Dendritic cell treated with granulocyte-macrophage colony-stimulating factor and Interleukin-4, amounts not matched to agents 40 ng/mL and 50 ng/mL, for 4 days (primary cell): ENCODE measurements at regions not wholly inside any gene's neighbourhood (a gene's known extent, or its start where the extent isn't known, plus 50 kb on each side); places are given as distances from the start of the nearest gene placed in this dataset.

ENCODE experiments used
- H3K27ac Mint-ChIP-seq: one replicate; pipeline ENCODE4 v1.8.0; 2022; ENCODE audit warnings: mild to moderate bottlenecking, mixed read lengths
- H3K27me3 Mint-ChIP-seq: one replicate; pipeline ENCODE4 v1.8.0; 2022; ENCODE audit warnings: mild to moderate bottlenecking, mixed read lengths
- H3K36me3 Mint-ChIP-seq: one replicate; pipeline ENCODE4 v1.8.0; 2022; ENCODE audit warnings: low read depth, mixed read lengths
- H3K4me1 Mint-ChIP-seq: one replicate; pipeline ENCODE4 v1.8.0; 2022; ENCODE audit warnings: low read depth, mixed read lengths
- H3K4me3 Mint-ChIP-seq: one replicate; pipeline ENCODE4 v1.8.0; 2022; ENCODE audit warnings: mild to moderate bottlenecking, moderate library complexity, mixed read lengths
- H3K9me3 Mint-ChIP-seq: one replicate; pipeline ENCODE4 v1.8.0; 2022; ENCODE audit warnings: mixed read lengths
- intact Hi-C: fragments of 100-400 bp; cut with micrococcal nuclease; formaldehyde crosslinking; loops from one replicate; pipeline ENCODE4 v1.15.0; 2022

GRCh38 chr3:88000853-88001252 lies 58.0 kb downstream of the CGGBP1 start:
- no peaks in the 10 kb centered on the region for H3K36me3 Mint-ChIP-seq
- peak overlapping the region; percentile 13 for H3K4me3 Mint-ChIP-seq
- no peak overlapping the region for H3K27ac Mint-ChIP-seq
- intact Hi-C loops, result loop anchor here (10.0 kb wide), 1 partner anchor 496 kb away; no protein-coding TSS in a partner anchor
- H3K9me3 Mint-ChIP-seq, result no peaks in the 10 kb centered on the region
- peaks cover 23% of the 10 kb centered on the region for H3K4me1 Mint-ChIP-seq
- H3K27me3 Mint-ChIP-seq, result no peaks in the 10 kb centered on the region

GRCh38 chr3:87997966-87998365 lies 60.8 kb downstream of the CGGBP1 start:
- H3K4me1 Mint-ChIP-seq, result peaks cover 23% of the 10 kb centered on the region
- no peaks in the 10 kb centered on the region for H3K27me3 Mint-ChIP-seq
- intact Hi-C loops, result no loop called here
- H3K36me3 Mint-ChIP-seq, result no peaks in the 10 kb centered on the region
- H3K27ac Mint-ChIP-seq, result peak overlapping the region; percentile 33
- no peak overlapping the region for H3K4me3 Mint-ChIP-seq
- no peaks in the 10 kb centered on the region for H3K9me3 Mint-ChIP-seq

DNA sequence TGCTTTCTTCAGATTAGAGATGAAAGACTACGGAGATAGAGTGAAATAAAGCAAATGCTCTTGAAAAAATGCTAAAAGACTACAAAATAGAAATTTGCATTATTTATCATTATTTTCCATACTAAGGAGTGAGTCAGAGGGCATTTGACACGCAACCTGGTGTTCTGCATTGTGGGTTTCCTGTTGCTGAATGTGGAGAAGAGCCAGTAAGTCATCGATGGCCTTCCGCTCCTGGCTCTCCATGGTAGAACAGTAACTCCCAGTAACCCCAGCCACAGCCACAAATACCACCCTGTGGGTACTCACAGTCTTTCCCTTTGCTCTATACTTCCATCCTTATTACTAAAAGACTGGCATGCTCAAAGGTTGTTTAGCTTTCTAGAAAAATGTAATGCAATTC lies 61.5 kb downstream of the CGGBP1 start:
- intact Hi-C loops, result no loop called here
- peaks cover 23% of the 10 kb centered on the region for H3K4me1 Mint-ChIP-seq
- H3K4me3 Mint-ChIP-seq, result no peak overlapping the region
- H3K36me3 Mint-ChIP-seq, result no peaks in the 10 kb centered on the region
- H3K27me3 Mint-ChIP-seq, result no peaks in the 10 kb centered on the region
- no peaks in the 10 kb centered on the region for H3K9me3 Mint-ChIP-seq
- no peak overlapping the region for H3K27ac Mint-ChIP-seq

DNA sequence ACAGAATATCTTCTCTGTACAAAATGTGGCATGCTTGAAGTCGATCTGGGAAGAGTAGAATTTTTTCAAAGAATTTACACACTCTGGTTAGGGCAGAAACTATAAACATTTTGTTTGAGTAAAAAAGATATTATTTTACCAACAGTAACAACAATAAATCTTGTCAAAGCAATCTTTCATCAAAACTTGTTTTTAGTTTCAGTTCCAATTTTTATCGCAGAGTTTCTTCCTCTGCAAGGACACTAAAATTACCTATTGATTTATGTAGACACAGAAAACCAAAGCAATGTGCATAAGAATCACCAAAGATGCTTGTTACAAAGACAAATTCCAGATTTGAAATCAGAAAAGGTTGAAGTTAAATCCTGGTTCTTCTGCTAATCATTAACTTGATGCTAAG lies 61.9 kb downstream of the CGGBP1 start:
- Mint-ChIP-seq H3K4me1 (peaks cover 21% of the 10 kb centered on the region), H3K27ac (no peak overlapping the region), H3K36me3 (no peaks in the 10 kb centered on the region), H3K4me3 (no peak overlapping the region), H3K9me3 (no peaks in the 10 kb centered on the region), H3K27me3 (no peaks in the 10 kb centered on the region)
- intact Hi-C loops, result no loop called here

DNA sequence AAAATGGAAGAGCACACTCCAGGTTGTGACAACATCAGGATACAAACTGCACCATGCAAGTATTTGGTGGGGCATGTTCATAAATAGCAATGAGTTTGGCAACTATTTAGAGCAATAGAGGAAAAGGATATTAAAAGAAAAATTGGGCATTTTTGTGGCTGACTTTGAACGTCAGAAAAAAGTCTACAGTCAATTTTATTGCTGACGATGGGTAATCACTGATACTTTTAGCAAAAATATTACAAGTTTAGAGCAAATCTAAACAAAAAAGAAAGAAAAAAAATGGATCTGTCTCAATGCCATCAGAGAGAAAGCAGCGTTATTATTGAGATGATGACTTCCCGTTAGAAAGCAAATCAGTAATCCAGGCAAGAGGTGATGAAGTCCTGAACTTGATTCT lies 65.2 kb downstream of the CGGBP1 start:
- no peak overlapping the region for H3K27ac Mint-ChIP-seq
- H3K9me3 Mint-ChIP-seq, result no peaks in the 10 kb centered on the region
- no peak overlapping the region for H3K4me3 Mint-ChIP-seq
- peaks cover 16% of the 10 kb centered on the region for H3K4me1 Mint-ChIP-seq
- no peaks in the 10 kb centered on the region for H3K27me3 Mint-ChIP-seq
- H3K36me3 Mint-ChIP-seq, result no peaks in the 10 kb centered on the region
- intact Hi-C loops, result no loop called here

GRCh38 chr3:87987952-87988351 lies 70.9 kb downstream of the CGGBP1 start:
- H3K9me3 Mint-ChIP-seq, result no peaks in the 10 kb centered on the region
- intact Hi-C loops, result no loop called here
- H3K4me3 Mint-ChIP-seq, result no peak overlapping the region
- no peak overlapping the region for H3K27ac Mint-ChIP-seq
- H3K27me3 Mint-ChIP-seq, result no peaks in the 10 kb centered on the region
- no peaks in the 10 kb centered on the region for H3K4me1 Mint-ChIP-seq
- no peaks in the 10 kb centered on the region for H3K36me3 Mint-ChIP-seq

DNA sequence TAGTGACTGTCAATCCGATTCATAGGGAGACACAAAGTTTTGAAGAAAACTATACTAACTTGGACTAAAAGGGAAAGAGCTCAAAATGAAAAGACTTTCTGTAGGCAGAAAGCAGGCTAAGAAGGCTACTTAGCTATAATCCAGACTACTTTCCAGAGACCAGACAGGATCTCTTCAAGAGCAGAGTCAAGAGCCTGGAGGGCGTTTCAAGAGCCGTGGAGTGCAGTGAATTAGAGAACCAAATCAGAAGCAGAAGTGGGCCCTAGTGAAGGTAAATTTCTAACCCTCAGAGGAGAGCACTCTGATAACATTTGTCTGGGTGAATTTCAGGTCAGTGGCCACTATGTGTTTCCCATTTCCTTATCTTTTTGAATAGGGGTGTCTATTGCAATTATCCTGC lies 76.4 kb downstream of the CGGBP1 start:
- Mint-ChIP-seq H3K36me3 (no peaks in the 10 kb centered on the region), H3K4me1 (no peaks in the 10 kb centered on the region), H3K4me3 (no peak overlapping the region), H3K27me3 (no peaks in the 10 kb centered on the region), H3K27ac (no peak overlapping the region), H3K9me3 (peaks cover 16% of the 10 kb centered on the region)
- intact Hi-C loops, result no loop called here

GRCh38 chr3:87979527-87979926 lies 79.3 kb downstream of the CGGBP1 start:
- Mint-ChIP-seq H3K9me3 (peaks cover 16% of the 10 kb centered on the region), H3K36me3 (no peaks in the 10 kb centered on the region), H3K4me3 (no peak overlapping the region), H3K27ac (no peak overlapping the region), H3K27me3 (no peaks in the 10 kb centered on the region), H3K4me1 (no peaks in the 10 kb centered on the region)
- intact Hi-C loops, result no loop called here

- H3K9me3 Mint-ChIP-seq, result peaks cover 16% of the 10 kb centered on the region
These were observed 81.0 kb downstream of the CGGBP1 start for GRCh38 chr3:87977765-87978164.

DNA sequence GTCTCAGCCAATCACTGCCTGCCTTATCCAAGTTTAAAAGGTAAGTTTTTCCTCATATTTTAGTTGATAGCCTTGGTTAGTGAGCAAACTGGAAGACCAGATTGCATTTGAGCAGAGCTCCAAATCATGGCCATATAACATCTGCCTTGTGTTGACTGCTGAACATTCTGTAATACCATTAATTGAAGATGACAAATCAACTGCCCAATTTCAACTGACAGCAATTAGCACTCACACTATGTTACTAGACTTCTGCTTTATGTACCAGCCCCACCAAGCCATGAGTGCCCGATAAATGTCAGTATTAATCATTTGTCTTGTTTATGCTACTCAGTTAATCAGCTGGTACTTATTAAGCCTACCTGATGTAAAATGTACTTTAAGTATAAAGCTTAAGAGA lies 83.1 kb downstream of the CGGBP1 start:
- Mint-ChIP-seq H3K4me3 (no peak overlapping the region), H3K27me3 (no peaks in the 10 kb centered on the region), H3K27ac (no peak overlapping the region), H3K36me3 (no peaks in the 10 kb centered on the region), H3K9me3 (peaks cover 16% of the 10 kb centered on the region), H3K4me1 (no peaks in the 10 kb centered on the region)
- intact Hi-C loops, result no loop called here

More at GRCh38 chr3:87977765-87978164, 81.0 kb downstream of the CGGBP1 start:
- intact Hi-C loops, result no loop called here
- Mint-ChIP-seq H3K4me3 (no peak overlapping the region), H3K36me3 (no peaks in the 10 kb centered on the region), H3K27ac (no peak overlapping the region), H3K27me3 (no peaks in the 10 kb centered on the region), H3K4me1 (no peaks in the 10 kb centered on the region)

DNA sequence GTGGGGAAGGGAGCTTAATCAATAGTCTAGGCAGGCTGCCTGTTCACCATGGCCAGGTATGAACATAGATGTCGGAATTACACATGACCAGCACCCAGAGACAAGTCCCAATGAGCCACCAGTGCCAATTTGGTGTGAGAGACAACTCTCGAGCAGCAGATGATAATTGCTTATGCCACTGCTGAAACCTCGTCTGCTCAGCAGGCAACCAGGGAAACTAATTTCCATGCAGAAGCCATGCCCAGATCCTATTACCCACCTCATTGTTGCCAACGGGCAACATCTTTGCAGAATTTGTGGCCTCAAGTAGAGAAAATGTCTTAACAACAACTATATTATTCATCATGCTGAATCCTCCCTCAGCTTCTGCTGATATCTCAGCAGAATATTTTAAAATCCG lies 84.9 kb downstream of the CGGBP1 start:
- Mint-ChIP-seq H3K4me3 (no peak overlapping the region), H3K27me3 (no peaks in the 10 kb centered on the region), H3K9me3 (peaks cover 9% of the 10 kb centered on the region), H3K36me3 (no peaks in the 10 kb centered on the region), H3K4me1 (no peaks in the 10 kb centered on the region), H3K27ac (no peak overlapping the region)
- intact Hi-C loops, result no loop called here

DNA sequence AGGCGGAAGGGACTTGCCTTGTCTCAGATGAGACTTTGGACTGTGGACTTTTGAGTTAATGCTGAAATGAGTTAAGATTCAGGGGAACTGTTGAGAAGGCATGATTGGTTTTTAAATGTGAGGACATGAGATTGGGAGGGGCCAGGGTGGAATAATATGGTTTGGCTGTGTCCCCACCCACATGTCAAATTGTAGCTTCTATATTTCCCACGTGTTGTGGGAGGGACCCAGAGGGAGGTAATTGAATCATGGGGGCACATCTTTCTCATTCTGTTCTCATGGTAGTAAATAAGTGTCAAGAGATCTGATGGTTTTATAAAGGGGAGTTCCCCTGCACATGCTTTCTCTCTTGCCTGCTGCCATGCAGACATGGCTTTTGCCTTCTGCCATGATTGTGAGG lies 89.2 kb downstream of the CGGBP1 start:
- Mint-ChIP-seq H3K36me3 (no peaks in the 10 kb centered on the region), H3K27me3 (no peaks in the 10 kb centered on the region), H3K9me3 (no peaks in the 10 kb centered on the region), H3K4me1 (no peaks in the 10 kb centered on the region), H3K27ac (no peak overlapping the region), H3K4me3 (no peak overlapping the region)
- intact Hi-C loops, result no loop called here

DNA sequence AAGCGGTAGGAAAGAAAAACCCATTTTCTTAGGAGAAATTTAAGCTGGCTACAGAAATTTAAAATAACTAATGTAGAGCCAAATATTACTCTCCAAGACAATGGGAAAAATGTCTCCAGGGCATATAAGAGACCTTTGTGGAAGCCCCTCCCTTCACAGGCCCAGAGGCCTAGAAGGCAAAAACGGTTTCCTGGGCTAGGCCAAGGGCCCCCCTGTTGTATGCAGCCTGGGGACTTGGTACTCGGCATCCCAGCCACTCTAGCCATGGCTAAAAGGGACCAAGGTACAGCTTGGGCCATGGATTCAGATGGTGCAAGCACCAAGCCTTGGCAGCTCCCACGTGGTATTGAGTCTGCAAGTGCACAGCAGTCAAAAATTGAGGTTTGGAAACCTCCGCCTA lies 90.1 kb downstream of the CGGBP1 start:
- Mint-ChIP-seq H3K9me3 (no peaks in the 10 kb centered on the region), H3K27ac (no peak overlapping the region), H3K27me3 (no peaks in the 10 kb centered on the region), H3K36me3 (no peaks in the 10 kb centered on the region), H3K4me3 (no peak overlapping the region), H3K4me1 (no peaks in the 10 kb centered on the region)
- intact Hi-C loops, result no loop called here

DNA sequence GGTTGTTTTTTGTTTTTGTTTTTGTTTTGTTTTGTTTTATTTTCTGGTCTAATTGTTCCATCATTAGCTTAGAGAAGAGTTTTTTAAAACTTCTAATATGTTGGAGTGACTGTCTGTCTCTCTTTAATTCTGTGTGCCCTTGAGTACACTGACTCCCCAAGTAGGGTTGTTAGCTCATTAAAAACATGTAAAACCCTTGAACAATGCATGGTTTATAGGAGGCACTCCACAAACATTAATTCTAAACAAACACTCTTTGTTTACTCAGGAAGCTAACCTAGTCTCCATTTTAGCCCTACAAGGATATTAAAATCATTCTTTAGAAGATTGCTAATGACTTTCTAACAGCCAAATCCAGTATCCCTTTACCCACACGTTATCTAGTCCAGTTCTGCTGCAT lies 100.5 kb downstream of the CGGBP1 start:
- H3K27me3 Mint-ChIP-seq, result no peaks in the 10 kb centered on the region
- H3K4me3 Mint-ChIP-seq, result no peak overlapping the region
- intact Hi-C loops, result no loop called here
- no peaks in the 10 kb centered on the region for H3K9me3 Mint-ChIP-seq
- H3K4me1 Mint-ChIP-seq, result no peaks in the 10 kb centered on the region
- no peaks in the 10 kb centered on the region for H3K36me3 Mint-ChIP-seq
- H3K27ac Mint-ChIP-seq, result no peak overlapping the region

DNA sequence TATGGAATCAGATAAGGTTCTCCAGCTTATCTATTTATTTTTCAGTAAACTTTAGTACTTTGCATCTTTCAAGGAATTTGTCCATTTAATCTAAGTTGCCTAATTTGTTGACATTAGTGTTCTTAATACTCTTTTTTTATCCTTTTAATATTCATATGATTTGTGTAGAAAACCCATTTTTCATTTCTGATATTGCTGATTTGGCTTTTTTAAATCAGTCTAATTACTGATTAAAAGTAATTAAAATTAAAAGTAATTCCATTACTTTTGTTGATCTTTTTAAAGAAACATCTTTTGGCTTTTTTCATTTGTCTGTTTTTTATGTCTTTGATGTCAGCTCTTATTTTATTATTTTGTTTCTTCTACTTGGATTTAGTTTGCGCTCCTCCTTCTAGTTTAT lies 101.2 kb downstream of the CGGBP1 start:
- intact Hi-C loops, result no loop called here
- H3K27me3 Mint-ChIP-seq, result no peaks in the 10 kb centered on the region
- H3K36me3 Mint-ChIP-seq, result no peaks in the 10 kb centered on the region
- H3K4me3 Mint-ChIP-seq, result no peak overlapping the region
- no peaks in the 10 kb centered on the region for H3K4me1 Mint-ChIP-seq
- no peak overlapping the region for H3K27ac Mint-ChIP-seq
- no peaks in the 10 kb centered on the region for H3K9me3 Mint-ChIP-seq

DNA sequence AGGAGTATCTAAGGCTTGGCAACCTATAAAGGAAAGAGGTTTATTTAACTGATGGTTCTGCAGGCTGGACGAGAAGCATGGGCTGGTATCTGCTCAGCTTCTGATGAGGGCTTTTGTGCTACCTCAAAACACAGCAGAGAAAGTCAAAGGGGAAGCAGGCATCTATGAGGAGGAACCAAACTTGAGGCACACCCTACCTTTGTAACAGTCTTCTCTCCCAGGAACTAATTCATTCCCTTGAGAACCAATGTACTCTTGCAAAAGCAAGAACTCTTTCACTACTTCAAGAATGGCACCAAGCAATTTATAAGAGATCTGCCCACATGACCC lies 109.0 kb downstream of the CGGBP1 start:
- peaks cover 14% of the 10 kb centered on the region for H3K4me1 Mint-ChIP-seq
- intact Hi-C loops, result no loop called here

More for the DNA sequence above, 109.0 kb downstream of the CGGBP1 start:
- H3K27ac Mint-ChIP-seq, result no peak overlapping the region
- H3K4me3 Mint-ChIP-seq, result no peak overlapping the region
- no peaks in the 10 kb centered on the region for H3K36me3 Mint-ChIP-seq
- H3K27me3 Mint-ChIP-seq, result no peaks in the 10 kb centered on the region
- peaks cover 14% of the 10 kb centered on the region for H3K9me3 Mint-ChIP-seq
